Keratinocyte (primary cell): ENCODE measurements at regions not wholly inside any gene's neighbourhood (a gene's known extent, or its start where the extent isn't known, plus 50 kb on each side); places are given as distances from the start of the nearest gene placed in this dataset.

Experiments used
- DNase-seq: peaks from one replicate; pipeline ENCODE4 v3.0.0-alpha.2; 2011; ENCODE audit warnings: low read depth, missing footprints, low spot score
- FAIRE-seq: peaks from 2 replicates; lab custom pipeline; 2011; peaks lifted over from hg19 to GRCh38; lab: Jason Lieb, UNC
- H2AFZ ChIP-seq: 2 replicates; pipeline ENCODE4 v1.6.0; 2012; ENCODE audit warnings: low read length, control low read depth, inconsistent platforms; ENCODE audit not compliant: control insufficient read depth
- H3K27ac ChIP-seq: 2 replicates; pipeline ENCODE4 v1.5.1; 2011; ENCODE audit warnings: low read length; ENCODE audit not compliant: control insufficient read depth, insufficient read depth
- H3K27me3 ChIP-seq: 3 replicates; pipeline ENCODE4 v1.6.0; 2011; ENCODE audit warnings: low read length; ENCODE audit not compliant: control insufficient read depth, insufficient read depth; ENCODE audit errors: extremely low read depth
- H3K36me3 ChIP-seq, 2 experiments: 2 replicates in 1 of 2; 3 replicates in 1 of 2; pipeline ENCODE4 v1.5.1; 2011; ENCODE audit warnings: low read length in 2 of 2, mild to moderate bottlenecking in 1 of 2; ENCODE audit not compliant: control insufficient read depth in 2 of 2, insufficient read depth in 2 of 2; ENCODE audit errors: extremely low read depth in 1 of 2
- H3K4me1 ChIP-seq: 3 replicates; pipeline ENCODE4 v1.5.1; 2011; ENCODE audit warnings: low read length; ENCODE audit not compliant: control insufficient read depth, insufficient read depth; ENCODE audit errors: extremely low read depth
- H3K4me2 ChIP-seq: 3 replicates; pipeline ENCODE4 v1.6.0; 2011; ENCODE audit warnings: low read depth, low read length; ENCODE audit not compliant: control insufficient read depth, insufficient read depth; ENCODE audit errors: extremely low read depth
- H3K4me3 ChIP-seq, 3 experiments: fragments of 200-600 bp in 1 of 3; sonication (generic) in 1 of 3; 2 replicates in 2 of 3; 3 replicates in 1 of 3; pipeline ENCODE4 v1.5.1; 2011 to 2016; ENCODE audit warnings: low read length in 3 of 3, mild to moderate bottlenecking in 3 of 3, control low read depth in 2 of 3, inconsistent platforms in 1 of 3, low read depth in 1 of 3, mixed read lengths in 1 of 3, mixed run types in 1 of 3, moderate library complexity in 1 of 3; ENCODE audit not compliant: control insufficient read depth in 2 of 3, insufficient read depth in 2 of 3; ENCODE audit errors: extremely low read depth in 1 of 3
- H3K79me2 ChIP-seq: 2 replicates; pipeline ENCODE4 v1.6.0; 2012; ENCODE audit warnings: low read length; ENCODE audit not compliant: control insufficient read depth, insufficient read depth
- H3K9ac ChIP-seq: 3 replicates; pipeline ENCODE4 v1.6.0; 2011; ENCODE audit warnings: low read length; ENCODE audit not compliant: control insufficient read depth, insufficient read depth; ENCODE audit errors: extremely low read depth
- H3K9me1 ChIP-seq: 3 replicates; pipeline ENCODE4 v1.6.0; 2011; ENCODE audit warnings: low read length; ENCODE audit not compliant: control insufficient read depth, insufficient read depth; ENCODE audit errors: extremely low read depth
- H3K9me3 ChIP-seq: 2 replicates; pipeline ENCODE4 v1.5.1; 2012; ENCODE audit warnings: low read depth, low read length; ENCODE audit not compliant: control insufficient read depth
- H4K20me1 ChIP-seq: 3 replicates; pipeline ENCODE4 v1.6.0; 2011; ENCODE audit warnings: low read length; ENCODE audit not compliant: control insufficient read depth, insufficient read depth; ENCODE audit errors: extremely low read depth
- CTCF ChIP-seq, 3 experiments: IDR thresholded peaks in 1 of 3; conservative IDR thresholded peaks in 1 of 3; optimal IDR thresholded peaks in 1 of 3; 2 replicates in 2 of 3; 3 replicates in 1 of 3; pipeline versions ENCODE3 to v1.5.1; 2011; ENCODE audit warnings: low read length in 3 of 3, mild to moderate bottlenecking in 3 of 3, moderate library complexity in 2 of 3, control low read depth in 1 of 3, inconsistent platforms in 1 of 3; ENCODE audit not compliant: insufficient read depth in 2 of 3; ENCODE audit errors: extremely low read depth in 1 of 3
- EZH2 ChIP-seq: IDR thresholded peaks from one replicate; pipeline ENCODE4 v1.6.1; 2012; ENCODE audit warnings: inconsistent platforms, mild to moderate bottlenecking, low read length, moderate library complexity
- dilution Hi-C: fragments of 300-500 bp; cut with MboI; formaldehyde crosslinking; loops from one replicate; pipeline ENCODE4 v1.7.0; 2020; ENCODE audit warnings: low sequenced_read_pairs; ENCODE audit not compliant: extremely low pct_ligation_motif_present

- Histone ChIP-seq H3K9me1 (no peaks in the 10 kb centered on the region), H4K20me1 (no peaks in the 10 kb centered on the region), H3K27me3 (no peaks in the 10 kb centered on the region), H3K4me3 (no peak overlapping the region), H3K79me2 (no peaks in the 10 kb centered on the region), H3K4me1 (no peaks in the 10 kb centered on the region), H3K27ac (no peak overlapping the region), H3K9me3 (no peaks in the 10 kb centered on the region), H2AFZ (no peak overlapping the region), H3K4me2 (no peak overlapping the region), H3K36me3 (no peaks in the 10 kb centered on the region), H3K9ac (no peak overlapping the region)
- DNase-seq (no peak), FAIRE-seq (no peak)
- dilution Hi-C loops, result no loop called here
- no peak for TF ChIP-seq CTCF (optimal IDR thresholded peaks at IDR 0.05 in 1 of 3, IDR thresholded peaks at IDR 0.05 in 1 of 3, conservative IDR thresholded peaks at IDR 0.05 in 1 of 3; ENCODE audit: extremely low read depth in 1 of 3, insufficient read depth in 2 of 3, low read length in 3 of 3)
- no peak for TF ChIP-seq EZH2
These were observed 124.5 kb upstream of the CCDC150 start for GRCh38 chr2:196515051-196515450.

GRCh38 chr2:196515608-196516007 is 123.9 kb upstream of the CCDC150 start:
- DNase-seq (no peak), FAIRE-seq (no peak)
- H3K27me3 ChIP-seq, result no peaks in the 10 kb centered on the region
- H3K27ac ChIP-seq, result no peak overlapping the region
- H3K9ac ChIP-seq, result no peak overlapping the region
- no peaks in the 10 kb centered on the region for H3K36me3 ChIP-seq
- H4K20me1 ChIP-seq, result no peaks in the 10 kb centered on the region
- H3K4me3 ChIP-seq, result no peak overlapping the region
- no peaks in the 10 kb centered on the region for H3K9me1 ChIP-seq
- H3K4me2 ChIP-seq, result no peak overlapping the region
- H3K4me1 ChIP-seq, result no peaks in the 10 kb centered on the region
- no peak for TF ChIP-seq EZH2
- no peak for TF ChIP-seq CTCF (optimal IDR thresholded peaks at IDR 0.05 in 1 of 3, IDR thresholded peaks at IDR 0.05 in 1 of 3, conservative IDR thresholded peaks at IDR 0.05 in 1 of 3; ENCODE audit: extremely low read depth in 1 of 3, insufficient read depth in 2 of 3, low read length in 3 of 3)
- no peaks in the 10 kb centered on the region for H3K9me3 ChIP-seq
- dilution Hi-C loops, result no loop called here
- H3K79me2 ChIP-seq, result no peaks in the 10 kb centered on the region
- H2AFZ ChIP-seq, result no peak overlapping the region
